GM20000 (cell line): ENCODE measurements at regions not wholly inside any gene's neighbourhood (a gene's known extent, or its start where the extent isn't known, plus 50 kb on each side); places are given as distances from the start of the nearest gene placed in this dataset.

Experiments
- DNase-seq: peaks from one replicate; pipeline ENCODE4 v3.0.0; 2012; ENCODE audit warnings: low spot score
- TF ChIP-seq, protein P1 (sequence below): IDR thresholded peaks from 2 replicates; pipeline ENCODE4 v1.5.1; 2012; ENCODE audit warnings: mild to moderate bottlenecking, control low read depth; ENCODE audit errors: extremely low read depth, missing control alignments

DNA sequence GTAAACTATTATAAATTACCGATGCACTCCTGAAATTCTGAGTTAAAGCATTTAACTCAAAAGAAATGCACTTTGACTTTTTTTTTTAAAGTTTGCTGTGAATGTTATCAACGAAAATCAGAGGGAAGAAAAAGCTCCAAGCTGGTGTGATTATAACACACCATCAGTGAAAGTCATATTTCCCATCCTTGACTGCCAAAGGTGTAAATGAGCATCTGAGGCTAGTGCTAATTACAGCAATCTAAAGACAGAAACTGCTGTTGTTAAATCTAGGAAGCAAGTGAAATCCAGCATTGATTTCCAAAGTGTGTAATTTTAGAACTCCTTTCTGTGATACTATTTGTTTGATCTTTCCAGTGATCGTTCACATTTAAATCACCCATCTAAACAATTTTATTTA is 1538.8 kb downstream of the TECRL start:
- DNase-seq: no peak
- TF ChIP-seq, protein P1, sequence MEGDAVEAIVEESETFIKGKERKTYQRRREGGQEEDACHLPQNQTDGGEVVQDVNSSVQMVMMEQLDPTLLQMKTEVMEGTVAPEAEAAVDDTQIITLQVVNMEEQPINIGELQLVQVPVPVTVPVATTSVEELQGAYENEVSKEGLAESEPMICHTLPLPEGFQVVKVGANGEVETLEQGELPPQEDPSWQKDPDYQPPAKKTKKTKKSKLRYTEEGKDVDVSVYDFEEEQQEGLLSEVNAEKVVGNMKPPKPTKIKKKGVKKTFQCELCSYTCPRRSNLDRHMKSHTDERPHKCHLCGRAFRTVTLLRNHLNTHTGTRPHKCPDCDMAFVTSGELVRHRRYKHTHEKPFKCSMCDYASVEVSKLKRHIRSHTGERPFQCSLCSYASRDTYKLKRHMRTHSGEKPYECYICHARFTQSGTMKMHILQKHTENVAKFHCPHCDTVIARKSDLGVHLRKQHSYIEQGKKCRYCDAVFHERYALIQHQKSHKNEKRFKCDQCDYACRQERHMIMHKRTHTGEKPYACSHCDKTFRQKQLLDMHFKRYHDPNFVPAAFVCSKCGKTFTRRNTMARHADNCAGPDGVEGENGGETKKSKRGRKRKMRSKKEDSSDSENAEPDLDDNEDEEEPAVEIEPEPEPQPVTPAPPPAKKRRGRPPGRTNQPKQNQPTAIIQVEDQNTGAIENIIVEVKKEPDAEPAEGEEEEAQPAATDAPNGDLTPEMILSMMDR: no peak

DNA sequence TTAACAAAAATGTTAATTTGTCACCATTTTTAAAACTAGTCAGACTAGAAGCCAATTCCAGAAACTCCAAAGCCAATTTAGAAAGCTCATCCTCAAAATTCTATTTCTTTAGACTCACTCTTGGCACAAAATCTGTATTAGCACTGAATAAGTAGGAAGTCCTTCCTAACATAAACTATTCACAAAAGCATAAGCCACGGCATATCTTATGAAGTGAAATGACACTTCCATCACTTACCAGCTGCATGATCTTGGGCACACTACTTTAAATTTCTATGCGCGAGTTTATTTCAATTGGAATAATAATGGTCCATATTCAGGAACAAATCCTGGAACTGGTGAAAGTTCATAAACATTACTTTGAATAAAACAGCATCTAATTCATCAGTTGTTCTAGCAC is 1544.0 kb downstream of the TECRL start:
- no peak for DNase-seq
- TF ChIP-seq, protein P1: no peak

DNA sequence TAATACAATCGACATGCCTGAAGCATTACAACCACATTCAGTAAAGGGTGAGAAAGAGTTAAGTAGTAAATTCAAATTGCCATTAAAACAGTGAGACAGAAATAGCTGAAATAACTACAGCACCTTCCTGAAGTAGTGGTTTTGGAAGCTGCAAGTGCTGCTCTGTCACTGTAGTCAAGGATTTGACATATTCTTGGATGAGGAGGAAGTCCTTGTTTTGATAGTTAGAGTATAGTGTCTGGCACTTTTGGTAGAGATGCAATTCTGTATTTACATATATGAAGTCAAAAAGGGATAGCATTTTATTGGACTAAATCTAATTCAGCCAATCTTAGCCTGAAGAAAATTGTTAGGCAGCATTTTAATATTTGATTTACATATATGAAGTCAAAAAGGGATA is 1559.6 kb downstream of the TECRL start:
- TF ChIP-seq, protein P1: no peak
- no peak for DNase-seq

DNA sequence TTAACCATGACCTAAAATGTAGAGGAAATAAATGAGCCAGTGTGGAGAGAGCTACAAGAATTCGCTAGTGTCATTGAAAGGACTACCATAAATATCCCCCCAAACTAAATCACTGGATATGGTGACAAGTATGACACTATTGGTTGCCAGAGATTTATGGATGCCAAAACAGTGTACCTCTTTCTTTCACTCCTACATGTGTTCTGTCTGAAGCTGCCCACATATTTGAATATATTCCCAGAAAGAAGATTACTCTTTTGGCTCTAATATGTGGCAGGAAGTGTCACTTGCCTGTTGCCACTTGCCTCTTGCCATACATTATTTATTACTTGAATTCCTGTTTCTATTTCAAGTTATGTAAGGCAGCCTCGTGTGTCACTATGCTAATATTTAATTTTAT is 1573.6 kb downstream of the TECRL start:
- TF ChIP-seq, protein P1: no peak
- DNase-seq: no peak

DNA sequence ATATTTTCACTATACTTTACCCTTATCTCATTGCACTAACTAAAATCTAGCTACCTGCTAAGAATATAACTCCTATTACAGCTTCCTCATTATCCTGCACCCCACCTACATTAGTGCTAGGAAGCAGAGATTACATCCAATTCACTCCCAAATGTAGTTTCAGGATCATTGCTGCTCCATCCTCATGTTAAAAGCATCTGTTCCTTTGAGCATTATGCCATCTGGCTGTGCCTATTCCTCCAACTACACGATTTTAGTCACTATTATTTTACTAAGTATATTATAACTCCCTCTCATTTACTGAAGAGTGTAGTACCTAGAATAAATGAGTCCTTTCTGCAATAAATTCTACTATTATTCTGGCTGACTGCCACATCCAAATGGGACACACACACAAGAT is 1586.9 kb downstream of the TECRL start:
- DNase-seq: no peak
- TF ChIP-seq, protein P1: no peak

DNA sequence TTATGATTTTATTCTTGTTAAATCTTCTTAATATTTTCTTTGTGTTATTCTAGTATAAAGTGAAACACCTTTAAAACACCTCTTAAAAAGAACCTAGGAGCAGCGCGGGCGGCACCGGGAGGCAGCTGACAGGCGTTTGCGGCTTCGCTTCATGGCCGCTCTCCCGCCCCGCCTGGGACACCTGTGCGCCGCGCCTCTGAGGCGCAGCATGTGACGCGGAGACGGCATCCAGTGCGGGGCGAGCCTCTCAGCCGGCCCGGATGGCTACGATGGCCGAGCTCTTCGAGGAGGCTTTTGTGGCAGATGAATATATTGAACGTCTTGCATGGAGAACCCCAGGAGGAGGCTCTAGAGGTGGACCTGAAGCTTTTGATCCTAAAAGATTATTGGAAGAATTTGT is 1592.7 kb downstream of the TECRL start:
- no peak for DNase-seq
- TF ChIP-seq, protein P1: no peak

DNA sequence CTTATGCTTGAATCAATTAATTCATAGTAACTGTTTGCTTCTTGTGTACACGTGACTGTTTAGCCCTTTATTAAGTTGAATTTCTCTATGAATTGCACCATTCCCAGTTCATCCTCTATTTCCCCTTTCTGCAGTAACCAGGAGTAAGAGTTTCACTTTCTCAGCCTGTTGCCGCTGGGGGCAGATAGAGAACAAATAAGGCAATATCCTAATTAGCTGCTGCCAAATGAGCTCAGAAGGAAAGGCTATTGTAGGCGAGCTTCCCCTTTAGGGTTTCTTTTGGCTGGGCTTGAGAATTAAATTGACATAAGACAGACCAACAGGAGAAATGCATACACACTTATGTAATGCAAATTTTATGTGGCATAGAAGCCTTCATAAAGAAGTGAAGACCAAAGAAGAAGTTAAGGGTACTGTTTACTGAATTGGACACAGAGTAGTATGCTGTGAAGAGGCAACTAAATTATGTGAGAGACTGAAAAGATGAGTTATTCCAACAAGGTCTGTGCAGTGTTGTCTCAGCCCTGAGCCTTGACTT is 1594.7 kb downstream of the TECRL start:
- no peak for DNase-seq
- TF ChIP-seq, protein P1: no peak
